DMS53 treated with DMSO at 0.1 percent for 48 hours (cell line): ENCODE measurements at regions not wholly inside any gene's neighbourhood (a gene's known extent, or its start where the extent isn't known, plus 50 kb on each side); places are given as distances from the start of the nearest gene placed in this dataset.

Experiments
- DNase-seq: peaks from one replicate; lab custom pipeline; 2025; ENCODE audit not compliant: unreplicated experiment; lab: John Stamatoyannopoulos, UW

- DNase-seq: no peak
Measured at GRCh38 chr1:219120624-219121544, 52.8 kb upstream of the LYPLAL1 start.

GRCh38 chr1:219121679-219122078, 52.0 kb upstream of the LYPLAL1 start:
- DNase-seq: no peak

DNA sequence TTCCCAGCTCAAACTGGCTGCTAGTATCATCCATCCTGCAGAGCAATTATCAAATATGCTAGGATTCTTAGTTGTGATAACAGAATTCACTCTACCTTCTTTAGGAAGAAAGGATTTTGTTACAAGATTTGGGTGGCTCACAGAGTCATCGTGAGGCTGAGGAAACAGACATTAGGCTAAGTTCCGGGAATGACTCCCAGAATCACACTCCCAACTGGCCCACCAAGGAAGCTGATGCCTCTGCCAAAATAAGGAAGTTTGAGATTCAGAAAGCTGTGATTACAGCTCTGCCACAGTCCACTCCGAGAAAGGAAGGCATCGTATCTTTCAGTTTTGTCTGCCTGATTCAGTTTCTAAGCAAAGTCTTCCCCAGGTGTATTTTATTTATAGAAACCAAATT, 50.6 kb upstream of the LYPLAL1 start:
- no peak for DNase-seq
